Esophagus muscularis mucosa (tissue), 4 donors: ENCODE measurements at regions not wholly inside any gene's neighbourhood (a gene's known extent, or its start where the extent isn't known, plus 50 kb on each side); places are given as distances from the start of the nearest gene placed in this dataset.

Experiments used
- DNase-seq: peaks from one replicate; pipeline ENCODE4 v3.0.0-alpha.2; 2017; ENCODE audit errors: extremely low spot score
- H3K27ac ChIP-seq, 4 donors: fragments of 200-600 bp; sonication (generic); replicated peaks in 1 of 4; 1 replicate in 3 of 4; 2 replicates in 1 of 4; pipeline ENCODE4 v1.5.1; 2016 to 2019; ENCODE audit warnings: mild to moderate bottlenecking in 1 of 4
- H3K27me3 ChIP-seq, 4 donors: fragments of 200-600 bp; sonication (generic); one replicate each; pipeline versions ENCODE4 v1.5.1 to v1.6.0; 2016 to 2019
- H3K36me3 ChIP-seq, 4 donors: fragments of 200-600 bp; sonication (generic); one replicate each; pipeline ENCODE4 v1.5.1; 2016 to 2019
- H3K4me1 ChIP-seq, 4 donors: fragments of 200-600 bp; sonication (generic); one replicate each; pipeline ENCODE4 v1.5.1; 2016 to 2019
- H3K4me3 ChIP-seq, 4 donors: fragments of 200-600 bp; sonication (generic); 1 replicate in 2 of 4; 2 replicates in 2 of 4; pipeline ENCODE4 v1.5.1; 2016 to 2019; ENCODE audit warnings: mild to moderate bottlenecking in 4 of 4, moderate library complexity in 1 of 4
- H3K9me3 ChIP-seq, 4 donors: fragments of 200-600 bp; sonication (generic); 1 replicate in 3 of 4; 2 replicates in 1 of 4; pipeline ENCODE4 v1.5.1; 2016 to 2019
- CTCF ChIP-seq, 3 experiments: fragments of 200-600 bp in 2 of 3; fragments of 450-650 bp in 1 of 3; sonication (generic) in 2 of 3; IDR thresholded peaks; one replicate each; pipeline ENCODE4 v1.5.1; 2017 to 2019; ENCODE audit warnings: antibody characterized with exemption in 3 of 3, mild to moderate bottlenecking in 2 of 3, moderate library complexity in 1 of 3
- EP300 ChIP-seq: sonication (generic); formaldehyde crosslinking; IDR thresholded peaks from one replicate; pipeline ENCODE4 v1.6.1; 2017; ENCODE audit warnings: antibody characterized with exemption
- POLR2A ChIP-seq: fragments of 450-650 bp; IDR thresholded peaks from one replicate; pipeline ENCODE4 v1.6.1; 2017; ENCODE audit warnings: antibody characterized with exemption, moderate library complexity, mild to moderate bottlenecking, low read depth
- POLR2AphosphoS5 ChIP-seq, 2 donors: sonication (generic); formaldehyde crosslinking; IDR thresholded peaks; one replicate each; pipeline ENCODE4 v1.6.1; 2017; ENCODE audit warnings: antibody characterized with exemption in 2 of 2
- WGBS: methylation state at CpG from one replicate; pipeline ENCODE4 v1.1.5; 2018; 5-methylcytosine and 5-hydroxymethylcytosine counted together
- intact Hi-C: fragments of 100-400 bp; cut with DNase I; formaldehyde crosslinking; loops from one replicate; pipeline ENCODE4 v1.15.1; 2023

- TF ChIP-seq POLR2A (no peak), CTCF (IDR thresholded peaks at IDR 0.05) (no peak), EP300 (no peak), POLR2AphosphoS5 (IDR thresholded peaks at IDR 0.05) (no peak)
- intact Hi-C loops: no loop called here
- WGBS: 85% methylated on average over 5 of the region's 5 CpGs
These were observed 378.5 kb downstream of the TCERG1L start for GRCh38 chr10:130933008-130933390.

GRCh38 chr10:130934293-130935127 lies 377.0 kb downstream of the TCERG1L start:
- no peaks in the 10 kb centered on the region for H3K4me1 ChIP-seq
- intact Hi-C loops: no loop called here
- peaks cover 0 to 54% (median 0%) of the 10 kb centered on the region in 4 donors for H3K27me3 ChIP-seq
- DNase-seq: no peak
- no peaks in the 10 kb centered on the region for H3K36me3 ChIP-seq
- H3K9me3 ChIP-seq: no peaks in the 10 kb centered on the region
- H3K27ac ChIP-seq: no peak overlapping the region
- TF ChIP-seq EP300 (no peak), CTCF (IDR thresholded peaks at IDR 0.05) (no peak)
- H3K4me3 ChIP-seq: no peak overlapping the region
- WGBS: 72% methylated on average over 13 of the region's 13 CpGs

More at GRCh38 chr10:130933008-130933390, 378.5 kb downstream of the TCERG1L start:
- Histone ChIP-seq H3K4me1 (no peaks in the 10 kb centered on the region), H3K36me3 (no peaks in the 10 kb centered on the region), H3K4me3 (no peak overlapping the region), H3K27ac (no peak overlapping the region), H3K9me3 (no peaks in the 10 kb centered on the region), H3K27me3 (peaks cover 0 to 66% (median 0%) of the 10 kb centered on the region in 4 donors)
- DNase-seq: no peak

- Histone ChIP-seq H3K36me3 (no peaks in the 10 kb centered on the region), H3K4me1 (no peaks in the 10 kb centered on the region), H3K9me3 (no peaks in the 10 kb centered on the region), H3K4me3 (no peak overlapping the region), H3K27me3 (peaks cover 0 to 48% (median 0%) of the 10 kb centered on the region in 4 donors), H3K27ac (no peak overlapping the region)
- DNase-seq: no peak
- intact Hi-C loops: no loop called here
- TF ChIP-seq POLR2AphosphoS5 (IDR thresholded peaks at IDR 0.05) (no peak), POLR2A (no peak), CTCF (IDR thresholded peaks at IDR 0.05) (no peak), EP300 (no peak)
- WGBS: 42% methylated on average over 5 of the region's 5 CpGs
These were observed 376.4 kb downstream of the TCERG1L start for GRCh38 chr10:130935128-130935439.

GRCh38 chr10:130935897-130936550 lies 375.5 kb downstream of the TCERG1L start:
- no peak overlapping the region for H3K4me3 ChIP-seq
- no peak for DNase-seq
- intact Hi-C loops: no loop called here
- no peak overlapping the region for H3K27ac ChIP-seq
- peaks cover 0 to 43% (median 0%) of the 10 kb centered on the region in 4 donors for H3K27me3 ChIP-seq
- TF ChIP-seq EP300: no peak
- no peak for TF ChIP-seq POLR2AphosphoS5 (IDR thresholded peaks at IDR 0.05)
- TF ChIP-seq CTCF (IDR thresholded peaks at IDR 0.05): no peak
- TF ChIP-seq POLR2A: no peak
- no peaks in the 10 kb centered on the region for H3K9me3 ChIP-seq
- no peaks in the 10 kb centered on the region for H3K36me3 ChIP-seq
- no peaks in the 10 kb centered on the region for H3K4me1 ChIP-seq
- 66% methylated on average over 9 of the region's 9 CpGs for WGBS
